HG02610 (cell line): ENCODE measurements at regions not wholly inside any gene's neighbourhood (a gene's known extent, or its start where the extent isn't known, plus 50 kb on each side); places are given as distances from the start of the nearest gene placed in this dataset.
A peak's percentile ranks its signal among the peaks of the same experiment; 100 is the strongest.
"Not testable (repeated sequence)": the region's sequence is repeated elsewhere in the genome, so short reads cannot be mapped to it uniquely, and the experiment has no call there.

Experiments
- ATAC-seq: cut with Tn5 transposase; IDR thresholded peaks from one replicate; pipeline ENCODE4 v1.9.1; 2021; ENCODE audit warnings: mild to moderate bottlenecking, moderate library complexity; ENCODE audit not compliant: unreplicated experiment

DNA sequence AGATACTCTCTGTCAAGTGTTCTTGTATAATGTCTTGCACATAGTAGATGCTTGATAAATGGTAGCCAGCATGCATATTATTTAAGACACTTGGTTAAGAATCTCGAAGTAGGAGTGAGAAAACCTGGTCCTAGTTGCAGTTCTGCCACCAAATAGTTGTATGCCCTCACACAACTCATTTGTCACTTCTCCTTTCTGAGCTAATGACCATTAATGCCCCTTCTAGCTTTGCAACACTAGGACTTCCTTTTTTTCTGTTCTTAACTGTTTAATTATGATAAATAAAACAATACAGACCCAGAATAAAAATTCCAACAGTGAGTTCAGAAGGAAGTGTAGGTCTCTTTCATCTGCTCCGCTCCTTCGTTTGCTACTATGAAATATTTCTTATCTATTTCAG, 453.6 kb downstream of the TMEM135 start:
- ATAC-seq, result no peak

DNA sequence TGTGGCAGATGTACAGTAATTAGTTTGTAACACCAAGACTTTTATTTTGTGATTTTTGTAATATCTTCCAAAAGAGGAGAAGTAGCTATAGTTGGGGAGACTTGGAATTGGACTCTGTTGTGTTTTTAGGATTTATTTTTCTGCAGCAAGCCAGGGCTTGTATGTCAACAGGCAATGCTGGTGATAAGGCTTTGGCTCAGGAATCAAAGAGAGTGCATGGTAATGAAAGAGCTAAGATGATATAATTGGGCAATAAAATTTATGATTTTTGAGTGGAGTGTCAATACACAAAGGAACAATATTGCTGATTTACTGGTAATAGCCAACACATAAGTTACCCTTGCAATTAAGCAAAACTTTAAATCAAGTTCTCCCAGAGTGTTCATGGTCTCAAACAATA, 452.9 kb downstream of the TMEM135 start:
- ATAC-seq, result no peak

DNA sequence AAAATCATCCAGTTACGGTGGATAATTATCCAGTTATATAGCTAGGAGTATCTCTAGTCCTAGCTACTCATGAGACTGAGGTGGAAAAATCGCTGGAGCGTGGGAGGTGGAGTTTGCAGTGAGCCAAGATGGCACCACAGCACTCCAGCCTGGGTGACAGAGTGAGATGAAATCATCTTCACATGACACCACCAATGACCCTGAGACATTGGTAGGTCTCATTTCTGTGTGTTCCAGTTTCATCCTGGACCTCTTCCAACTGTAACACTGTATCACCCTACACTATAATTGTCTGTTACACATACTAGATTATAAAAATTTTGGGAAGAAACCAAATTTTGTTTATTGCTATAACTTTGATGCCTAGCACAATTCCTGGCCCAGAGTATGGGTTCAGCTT, 446.8 kb downstream of the TMEM135 start:
- ATAC-seq, result no peak

DNA sequence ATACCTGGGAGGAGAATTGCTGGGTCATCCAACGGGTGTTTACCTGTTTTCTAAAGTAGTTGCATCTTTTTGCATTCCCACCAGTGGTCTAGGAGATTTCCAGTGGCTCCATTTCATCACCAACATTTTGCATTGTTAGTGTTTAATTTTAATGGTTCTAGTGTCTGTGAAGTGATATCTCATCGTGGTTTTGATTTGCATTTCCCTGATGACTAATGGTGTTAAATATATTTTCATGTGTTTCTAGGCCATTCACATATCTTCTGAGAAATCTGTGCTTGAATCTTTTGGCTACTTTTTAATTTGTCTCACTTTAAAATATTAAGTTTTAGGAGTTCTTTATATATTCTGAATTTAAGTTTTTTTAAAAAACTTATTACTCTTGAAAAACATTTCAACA, 439.6 kb downstream of the TMEM135 start:
- ATAC-seq, result no peak

DNA sequence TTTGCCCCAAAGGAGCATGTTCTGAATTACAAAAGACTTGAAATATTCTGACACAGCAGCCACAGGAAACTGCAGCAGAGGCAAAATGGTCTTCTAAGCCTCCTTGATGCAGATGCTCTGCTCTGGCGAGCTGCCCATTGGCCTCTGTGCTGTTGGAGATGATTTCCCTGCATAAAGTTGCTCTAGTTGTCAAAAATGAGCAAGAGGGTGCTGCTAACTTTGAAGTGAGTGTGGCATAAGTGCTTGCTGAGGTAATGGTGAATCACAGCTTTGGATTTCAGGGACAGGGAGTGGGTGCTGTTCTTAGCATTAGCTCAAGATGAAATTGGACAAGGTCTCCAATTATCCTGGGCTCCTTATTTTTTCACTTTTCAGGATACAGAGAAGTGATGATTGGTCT, 435.4 kb downstream of the TMEM135 start:
- ATAC-seq, result no peak

DNA sequence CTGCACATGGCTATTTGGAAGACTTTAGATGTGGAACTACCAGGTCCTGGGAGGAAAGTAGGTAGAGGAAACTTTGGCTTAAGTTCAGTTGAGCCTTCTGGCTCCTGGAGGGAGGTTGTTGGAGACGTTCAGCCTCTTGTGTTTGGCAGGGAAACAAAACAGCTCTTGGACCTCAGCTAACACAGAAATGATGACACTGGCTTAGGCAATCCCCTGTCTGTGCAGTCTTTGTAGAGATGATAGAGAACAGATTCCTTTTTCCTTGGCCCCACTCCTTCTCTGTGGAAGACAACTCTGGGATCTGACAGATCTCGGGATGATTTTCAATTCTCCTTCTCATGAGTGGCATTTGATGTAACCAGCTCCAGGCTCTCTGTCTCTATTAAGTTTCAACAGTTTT, 428.5 kb downstream of the TMEM135 start:
- ATAC-seq, result no peak

DNA sequence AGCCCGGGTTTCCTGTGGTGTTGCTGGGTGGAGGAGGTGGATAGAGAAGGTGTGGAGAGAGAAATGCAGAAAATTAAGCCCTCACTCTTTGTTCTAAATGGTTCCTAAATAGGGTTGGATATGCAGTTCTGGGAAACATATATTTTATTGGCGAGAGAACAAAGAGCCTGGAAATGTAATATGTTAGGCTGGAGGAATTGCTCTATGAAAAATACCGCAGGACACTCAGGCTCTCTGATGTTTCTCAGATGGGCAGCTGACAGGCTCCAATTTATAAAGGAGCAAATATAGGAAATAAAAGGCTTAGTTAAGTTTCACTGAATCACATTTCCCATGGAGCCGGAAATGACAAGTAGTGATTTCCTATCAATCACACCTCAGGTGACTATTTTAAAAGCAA, 428.0 kb downstream of the TMEM135 start:
- no peak for ATAC-seq

DNA sequence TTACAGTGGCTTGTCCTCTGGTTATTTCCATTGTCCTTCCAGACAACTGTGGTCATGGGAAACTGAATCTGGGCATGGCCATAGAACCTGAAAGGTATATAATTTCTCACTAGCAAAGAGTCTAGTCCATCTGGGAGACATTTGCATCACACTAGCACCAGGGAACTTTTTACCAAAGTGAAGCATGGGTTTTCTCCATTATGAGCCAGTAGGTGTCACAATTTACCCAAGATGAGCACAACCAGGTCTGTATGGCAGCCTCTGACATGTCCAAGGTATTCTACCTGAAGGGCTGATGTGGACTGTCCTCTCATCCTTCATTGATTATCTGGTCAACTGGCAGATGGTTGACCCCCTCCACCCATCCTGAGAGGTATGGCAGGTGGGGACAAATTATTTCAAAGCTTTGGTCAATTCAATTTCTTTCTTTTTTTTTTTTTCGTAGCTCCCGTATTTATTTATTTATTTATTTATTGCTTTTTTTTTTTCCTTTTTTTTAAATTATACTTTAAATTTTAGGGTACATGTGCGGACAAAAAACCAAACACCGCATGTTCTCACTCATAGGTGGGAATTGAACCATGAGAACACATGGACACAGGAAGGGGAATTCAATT, 425.9 kb downstream of the TMEM135 start:
- ATAC-seq, result peak; percentile 67

DNA sequence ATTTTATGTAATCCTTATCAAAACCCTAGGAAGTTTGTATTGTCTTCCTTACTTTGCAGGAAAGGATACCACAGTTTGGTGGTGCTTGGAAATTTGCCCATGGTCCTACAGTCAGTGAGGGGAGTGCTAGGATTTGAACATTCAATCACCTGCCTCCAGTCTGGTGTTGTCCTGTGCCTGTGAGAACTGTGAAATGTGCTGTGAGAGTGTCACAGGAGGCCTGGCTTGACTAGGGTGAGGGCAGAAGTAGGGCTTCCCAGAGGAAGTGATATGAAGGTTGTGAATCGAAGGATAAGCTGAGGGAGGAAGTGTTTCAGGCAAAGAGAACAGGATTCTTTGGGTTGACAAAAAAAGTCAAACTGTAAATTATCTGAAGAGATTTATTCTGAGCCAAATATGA, 424.4 kb downstream of the TMEM135 start:
- no peak for ATAC-seq

DNA sequence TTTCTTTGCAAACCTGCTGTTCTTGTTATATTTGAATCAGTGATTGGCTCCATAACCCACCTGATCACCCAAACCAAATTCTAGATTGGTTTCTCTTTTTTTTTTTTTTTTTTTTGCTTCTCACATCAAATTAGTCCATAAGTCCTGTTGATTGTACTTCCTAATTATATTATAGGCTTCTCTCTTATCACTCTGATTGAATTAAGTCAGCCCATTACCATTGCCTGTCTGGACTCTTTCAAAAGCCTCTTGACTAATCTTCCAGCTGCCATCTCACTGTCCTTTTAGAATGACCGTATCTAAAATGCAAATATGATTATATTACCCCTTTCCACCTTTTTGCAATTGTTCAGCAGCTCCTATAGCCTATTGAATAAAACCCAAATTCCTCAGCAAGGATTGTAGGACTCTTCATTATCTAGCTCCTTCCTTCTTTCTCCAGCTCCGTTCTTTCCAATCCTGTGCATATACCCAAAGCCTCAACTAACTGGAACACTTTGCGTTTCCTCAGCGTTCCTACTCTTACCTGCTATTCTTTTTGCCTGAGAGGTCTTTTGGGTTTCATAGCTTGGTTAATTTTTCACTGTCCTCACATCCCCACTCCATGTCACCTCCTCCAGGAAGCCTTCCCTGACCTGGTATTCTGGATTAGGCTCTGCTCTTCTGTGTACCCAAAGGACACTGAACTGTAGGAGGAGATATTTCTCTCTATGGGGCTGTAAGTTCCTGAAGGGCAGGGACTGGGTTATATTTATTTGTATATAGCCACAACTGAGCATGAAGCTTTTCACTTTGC, 423.3 kb downstream of the TMEM135 start:
- no peak for ATAC-seq

DNA sequence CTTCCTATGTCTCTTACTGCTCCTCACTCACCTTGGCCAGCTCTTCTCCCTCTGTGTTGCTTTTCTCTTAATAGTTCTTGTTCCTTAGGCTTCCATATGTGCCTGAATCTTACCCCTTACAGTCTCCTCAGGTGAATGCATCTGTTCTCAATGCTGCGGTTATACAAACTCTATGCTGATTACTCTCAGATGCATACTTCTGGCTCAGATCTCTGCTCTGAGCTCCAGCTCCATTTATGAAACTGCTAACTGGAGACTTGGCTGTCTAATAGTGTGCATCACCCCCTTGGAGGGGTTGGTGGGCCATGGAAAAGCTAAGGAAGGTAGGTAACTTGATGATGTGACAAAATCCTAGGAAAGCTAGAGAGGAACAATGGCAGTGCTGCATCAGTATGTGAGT, 422.5 kb downstream of the TMEM135 start:
- no peak for ATAC-seq

DNA sequence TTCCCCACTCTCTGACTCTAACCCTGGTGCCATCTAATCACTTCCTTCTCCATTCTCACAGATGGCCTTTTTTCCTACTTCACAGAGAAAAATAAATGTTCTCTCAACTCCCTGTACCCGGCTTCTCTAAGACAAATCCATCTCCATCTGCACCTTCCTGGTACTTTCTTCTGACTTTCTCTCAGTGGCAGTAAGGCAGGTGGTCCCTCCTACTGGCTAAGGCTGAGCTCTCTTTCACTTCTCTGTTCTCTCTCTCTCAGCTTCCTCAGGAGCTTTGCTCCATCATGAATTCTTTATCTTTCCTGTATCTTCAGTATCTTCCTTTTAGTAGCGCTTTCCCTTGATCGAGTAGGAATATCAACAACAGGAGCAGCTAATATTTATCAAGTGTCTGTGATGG, 421.6 kb downstream of the TMEM135 start:
- no peak for ATAC-seq

DNA sequence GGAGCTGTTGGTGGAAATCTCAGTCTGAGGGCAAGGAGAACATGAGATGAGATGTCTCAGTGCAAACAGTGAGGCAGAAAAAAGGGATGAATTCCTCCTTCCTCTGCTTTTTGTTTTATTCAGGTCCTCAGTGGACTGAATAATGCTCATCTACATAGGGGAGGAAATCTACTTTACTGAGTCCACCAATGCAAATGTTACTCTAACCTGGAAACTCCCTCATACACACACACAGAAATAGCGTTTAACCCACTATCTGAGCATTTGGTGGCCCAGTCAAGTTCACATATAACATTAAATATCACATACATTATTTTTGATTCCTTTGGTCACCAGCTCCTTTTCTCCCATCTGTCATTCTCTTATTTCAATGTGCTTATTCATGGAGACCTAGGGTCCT, 418.8 kb downstream of the TMEM135 start:
- peak; percentile 61 for ATAC-seq

DNA sequence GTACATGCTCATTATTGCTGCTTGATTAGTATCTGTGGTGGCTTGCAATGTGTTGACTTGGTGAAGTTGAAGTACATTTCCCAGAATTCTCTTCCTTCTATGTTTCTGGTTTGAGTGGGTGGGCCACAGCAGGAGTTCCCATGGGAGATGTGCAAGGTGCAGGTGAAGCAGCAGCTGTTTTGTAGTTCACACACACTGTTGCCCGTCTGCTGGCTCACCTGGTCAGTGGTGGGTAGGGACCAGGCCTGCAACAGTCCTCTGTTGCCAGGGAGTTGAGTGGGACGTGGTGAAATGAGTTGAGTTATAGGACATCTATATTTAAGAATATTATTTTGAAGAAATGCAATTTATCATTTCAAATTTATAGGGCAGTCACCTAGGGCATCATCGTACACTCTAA, 417.4 kb downstream of the TMEM135 start:
- ATAC-seq, result no peak

DNA sequence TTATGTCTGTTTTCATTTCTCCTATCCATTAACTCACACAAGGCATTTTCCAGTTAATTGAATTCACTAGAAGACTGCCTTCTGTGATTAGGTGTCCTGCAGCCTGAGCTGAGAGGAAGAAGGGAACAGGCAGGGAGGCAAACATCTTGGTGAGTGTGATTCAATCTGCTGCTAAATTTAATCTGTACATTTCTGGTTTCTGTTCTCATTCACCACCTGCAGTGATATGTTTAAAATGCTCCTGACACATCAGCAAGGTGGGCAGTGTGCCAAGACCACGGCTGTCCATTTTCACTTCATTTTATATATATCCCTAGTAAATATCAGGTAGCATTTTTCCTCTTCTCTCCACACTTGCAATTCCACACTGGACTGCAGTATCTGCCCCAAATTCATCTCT, 416.5 kb downstream of the TMEM135 start:
- peak; percentile 47 for ATAC-seq

DNA sequence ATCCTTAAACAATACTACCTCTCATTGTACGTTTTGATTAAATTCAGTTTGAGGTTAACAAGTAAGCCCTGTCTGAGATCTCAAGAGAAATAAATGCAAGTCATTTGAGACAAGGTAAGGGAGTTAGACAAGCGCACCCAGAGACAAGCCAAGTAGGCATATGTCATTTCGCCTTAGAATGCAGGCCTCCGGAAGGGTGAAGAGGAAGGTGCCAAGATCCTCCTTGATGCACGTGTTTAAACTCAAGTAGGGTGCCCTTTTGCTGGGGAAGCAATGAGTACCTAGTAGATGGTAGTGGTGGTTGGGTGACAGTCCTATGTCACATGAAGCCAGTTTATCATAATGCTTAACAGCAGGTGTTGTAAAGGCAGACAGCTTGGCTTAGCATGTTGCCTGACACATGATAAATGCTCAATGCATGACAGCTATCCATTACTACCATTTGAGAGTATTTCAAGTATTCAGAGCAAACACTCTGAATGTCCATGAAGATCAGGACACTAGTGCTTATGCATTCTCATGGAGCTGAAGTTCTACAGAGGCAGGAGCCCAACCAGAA, 415.9 kb downstream of the TMEM135 start:
- no peak for ATAC-seq

DNA sequence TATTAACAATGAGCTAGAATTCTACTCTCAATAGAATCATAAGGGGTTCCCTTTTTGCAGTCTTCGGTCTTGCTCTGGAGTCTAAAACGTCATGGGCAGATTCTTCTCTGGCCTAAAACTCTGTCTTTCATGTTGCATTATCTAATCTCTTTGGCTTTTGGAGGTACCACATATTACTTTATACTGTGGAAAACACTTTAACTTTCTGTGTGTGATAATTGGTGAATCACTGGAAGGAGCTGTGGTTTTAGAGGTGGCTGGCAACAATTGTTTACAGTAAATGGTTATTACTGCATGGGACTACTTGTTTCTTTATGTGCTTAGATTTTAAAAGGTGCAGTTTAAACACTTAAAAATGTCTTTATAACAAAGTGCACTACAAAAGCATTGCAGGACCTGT, 414.3 kb downstream of the TMEM135 start:
- not testable (repeated sequence) for ATAC-seq

DNA sequence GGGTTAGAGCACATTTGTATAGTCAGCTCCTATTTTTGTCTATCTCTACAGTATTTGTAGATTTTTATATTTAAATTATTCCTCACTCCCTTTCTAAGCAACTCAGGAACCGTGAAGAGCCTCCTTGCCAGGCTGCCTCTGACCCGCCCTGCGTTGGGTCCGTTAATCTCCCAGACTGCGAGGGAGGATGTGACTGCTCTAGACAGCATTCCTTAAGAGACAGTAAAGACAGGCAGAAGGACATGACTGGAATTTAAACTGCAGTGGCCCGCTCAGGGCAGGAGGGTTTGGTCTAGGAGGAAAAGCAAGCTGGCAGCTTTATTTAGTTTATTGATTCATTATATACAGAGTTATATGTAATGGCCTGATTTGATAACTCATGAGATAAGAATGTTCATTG, 413.7 kb downstream of the TMEM135 start:
- no peak for ATAC-seq

DNA sequence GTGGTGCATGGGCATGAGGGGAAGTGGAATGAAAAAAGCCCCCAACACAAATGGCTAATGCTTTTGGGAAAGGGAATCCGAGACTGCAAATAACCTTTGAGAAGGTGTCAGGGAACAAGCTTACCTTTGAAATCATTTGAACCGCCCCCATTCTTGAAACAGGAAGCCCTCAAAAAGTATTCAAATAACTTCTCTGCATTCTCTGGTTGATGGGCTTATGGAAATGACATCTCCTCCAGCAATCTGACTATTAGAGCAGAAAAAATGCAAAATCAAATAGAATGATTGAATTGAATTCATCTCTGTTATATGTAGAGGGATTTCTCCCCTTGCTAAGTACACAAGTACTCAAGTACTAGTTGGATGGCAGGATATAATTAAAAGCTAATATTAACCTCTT, 409.9 kb downstream of the TMEM135 start:
- no peak for ATAC-seq

DNA sequence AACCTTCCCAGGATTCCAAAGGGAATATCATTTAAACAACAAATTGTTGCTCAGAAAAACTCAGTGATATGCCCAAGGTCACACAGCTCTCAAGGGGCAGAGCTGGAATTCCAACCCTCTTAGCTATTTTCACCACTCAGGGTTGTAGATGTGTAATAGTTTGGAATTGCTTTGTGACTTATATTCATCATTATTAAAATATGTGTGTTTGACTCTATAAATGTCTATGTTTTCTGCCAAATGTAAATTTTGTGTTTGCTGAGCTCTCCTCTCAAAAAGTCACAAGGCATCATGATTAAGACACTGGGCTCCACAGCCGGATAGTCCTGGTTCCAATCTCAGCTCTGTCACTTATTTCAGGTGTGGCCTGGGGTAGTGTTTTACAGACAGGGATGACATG, 407.3 kb downstream of the TMEM135 start:
- no peak for ATAC-seq

DNA sequence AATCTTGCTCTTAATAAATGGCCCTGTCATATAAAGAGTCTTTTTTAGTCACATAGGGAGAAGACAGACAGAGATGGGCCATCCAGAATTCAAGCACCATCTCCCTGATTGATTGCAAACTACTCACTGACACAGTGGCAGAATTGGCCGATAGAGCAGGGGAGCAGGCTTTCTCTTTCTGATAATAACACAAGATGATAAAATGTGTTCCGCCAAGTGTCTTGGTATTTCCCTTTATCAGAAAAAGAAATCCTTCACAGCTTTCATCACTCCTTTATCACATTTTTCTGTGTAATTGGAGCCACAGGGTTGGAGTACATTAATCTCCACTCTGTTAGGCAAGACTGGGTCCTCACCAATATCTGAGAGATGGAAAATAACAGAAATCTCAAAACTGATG, 406.0 kb downstream of the TMEM135 start:
- no peak for ATAC-seq

DNA sequence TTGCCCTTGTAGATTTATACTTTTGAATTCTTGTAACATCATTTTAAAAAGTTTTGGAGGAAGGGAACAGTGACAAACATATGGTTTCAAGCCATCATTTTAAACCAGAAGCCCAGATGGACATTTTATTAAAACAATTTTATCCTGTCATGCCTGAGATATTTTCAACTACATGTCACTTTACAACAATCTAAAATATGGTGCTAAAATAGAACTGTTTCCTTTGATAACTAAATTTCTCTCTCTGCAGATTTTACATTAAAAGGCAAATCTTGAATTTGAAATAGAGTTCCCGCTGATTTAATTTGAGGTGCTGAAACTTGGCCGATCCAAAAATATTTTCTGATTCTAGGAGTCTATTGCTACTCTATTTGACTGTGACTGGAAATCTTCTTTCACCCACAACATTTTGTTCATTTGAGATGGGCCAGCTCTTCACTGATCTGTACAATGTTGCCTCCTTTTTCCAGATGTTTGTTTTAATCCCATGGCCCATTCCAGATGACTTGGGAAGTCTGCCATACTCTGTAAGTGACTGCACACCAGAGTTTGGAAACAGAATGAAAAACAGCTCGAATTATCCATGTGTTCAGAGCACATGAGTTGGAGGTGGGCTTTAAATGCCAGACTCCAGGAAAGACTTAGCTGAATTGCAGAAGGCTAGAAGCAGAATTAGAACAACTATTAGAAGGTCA, 402.5 kb downstream of the TMEM135 start:
- ATAC-seq, result no peak
